Hepatocyte (in vitro differentiated cells): ENCODE measurements at regions not wholly inside any gene's neighbourhood (a gene's known extent, or its start where the extent isn't known, plus 50 kb on each side); places are given as distances from the start of the nearest gene placed in this dataset.

Experiments used
- CTCF ChIP-seq: fragments of 200-600 bp; sonication (generic); IDR thresholded peaks from 2 replicates; pipeline ENCODE4 v1.5.1; 2016; ENCODE audit warnings: antibody characterized with exemption, mild to moderate bottlenecking; ENCODE audit not compliant: poor library complexity
- EZH2 ChIP-seq: fragments of 200-600 bp; sonication (generic); IDR thresholded peaks from 2 replicates; pipeline ENCODE4 v1.6.1; 2016; ENCODE audit warnings: antibody characterized with exemption, mild to moderate bottlenecking, borderline replicate concordance
- EZH2phosphoT487 ChIP-seq: fragments of 200-600 bp; sonication (generic); IDR thresholded peaks from one replicate; pipeline ENCODE4 v1.6.1; 2018; ENCODE audit warnings: antibody characterized with exemption, mild to moderate bottlenecking, low read depth, moderate library complexity; ENCODE audit not compliant: unreplicated experiment, severe bottlenecking

GRCh38 chr4:91936311-91936710 is 367.5 kb upstream of the GRID2 start:
- no peak for TF ChIP-seq CTCF
- TF ChIP-seq EZH2, result no peak
- TF ChIP-seq EZH2phosphoT487, result no peak
